Activated naive CD4-positive, alpha-beta T cell treated with anti-CD3 and anti-CD28 coated beads, Interleukin-2, amount 50 U/mL, for 16 hours (primary cell): ENCODE measurements at regions not wholly inside any gene's neighbourhood (a gene's known extent, or its start where the extent isn't known, plus 50 kb on each side); places are given as distances from the start of the nearest gene placed in this dataset.
"Not testable (repeated sequence)": the region's sequence is repeated elsewhere in the genome, so short reads cannot be mapped to it uniquely, and the experiment has no call there.

ENCODE experiments used
- DNase-seq: peaks from one replicate; pipeline ENCODE4 v3.0.0-alpha.2; 2020

- no peak for DNase-seq
Measured at GRCh38 chr6:134821928-134822864, 127.7 kb downstream of the ALDH8A1 start.

- no peak for DNase-seq
Measured at GRCh38 chr6:134821397-134821796, 128.5 kb downstream of the ALDH8A1 start.

GRCh38 chr6:134819863-134820800 is 129.8 kb downstream of the ALDH8A1 start:
- no peak for DNase-seq

DNA sequence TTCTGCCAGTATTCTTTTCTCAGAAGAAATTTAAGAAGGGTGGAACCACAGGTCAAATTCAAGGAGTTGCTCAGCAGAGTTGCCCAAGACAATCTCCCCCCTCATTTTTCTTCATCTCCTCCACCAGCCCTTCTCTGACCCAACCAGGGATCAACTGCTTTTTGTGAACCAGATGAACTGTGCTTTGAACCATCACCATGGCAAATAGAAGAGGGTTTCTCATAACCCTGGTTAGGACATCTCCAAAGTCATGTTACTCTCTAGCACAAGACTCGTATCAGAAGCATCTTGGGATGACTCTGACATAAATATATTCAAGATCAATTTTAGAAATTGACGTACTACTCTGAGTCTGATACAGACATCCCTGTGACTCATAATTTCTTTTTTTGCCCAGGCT is 130.7 kb downstream of the ALDH8A1 start:
- DNase-seq: no peak

- DNase-seq: no peak
Measured at GRCh38 chr6:134817448-134817847, 132.5 kb downstream of the ALDH8A1 start.

DNA sequence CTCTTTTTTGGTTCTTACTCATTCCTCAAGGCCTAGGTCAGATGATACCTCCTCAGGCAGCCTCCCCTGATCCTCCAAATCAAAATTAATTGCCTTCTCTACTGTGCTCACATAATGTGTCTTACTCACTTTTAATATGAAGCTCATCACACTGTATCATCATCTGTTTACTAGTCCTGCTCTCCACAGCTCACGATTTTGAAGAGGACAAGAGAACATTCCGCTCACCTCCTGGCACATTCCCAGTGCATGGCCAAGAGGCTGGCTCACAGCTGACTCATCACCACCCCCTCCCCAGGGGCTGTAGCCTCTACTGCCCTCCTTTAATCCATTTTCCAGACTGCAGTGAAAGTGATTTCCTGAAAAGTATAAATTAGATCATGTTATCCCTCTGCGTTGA is 133.1 kb downstream of the ALDH8A1 start:
- DNase-seq: no peak

DNA sequence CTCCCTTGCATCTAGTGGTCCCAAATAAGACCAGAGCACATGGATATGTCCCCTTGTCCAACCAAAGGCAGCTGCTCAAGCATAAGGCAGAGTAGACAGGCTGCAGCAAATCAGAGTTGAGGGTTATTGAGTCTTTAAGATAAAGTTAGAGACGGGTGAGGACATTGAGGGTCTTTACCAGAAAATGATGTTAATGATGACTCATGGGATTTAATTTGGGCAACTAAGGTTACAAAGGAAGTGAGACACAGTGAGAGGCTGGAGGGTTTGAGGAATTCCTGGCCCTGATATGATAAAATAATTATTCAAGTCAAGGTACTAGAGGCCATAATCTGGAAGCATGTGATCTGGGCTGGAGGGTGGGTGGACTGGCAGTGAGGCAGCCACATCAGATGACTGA is 133.6 kb downstream of the ALDH8A1 start:
- DNase-seq: no peak

DNA sequence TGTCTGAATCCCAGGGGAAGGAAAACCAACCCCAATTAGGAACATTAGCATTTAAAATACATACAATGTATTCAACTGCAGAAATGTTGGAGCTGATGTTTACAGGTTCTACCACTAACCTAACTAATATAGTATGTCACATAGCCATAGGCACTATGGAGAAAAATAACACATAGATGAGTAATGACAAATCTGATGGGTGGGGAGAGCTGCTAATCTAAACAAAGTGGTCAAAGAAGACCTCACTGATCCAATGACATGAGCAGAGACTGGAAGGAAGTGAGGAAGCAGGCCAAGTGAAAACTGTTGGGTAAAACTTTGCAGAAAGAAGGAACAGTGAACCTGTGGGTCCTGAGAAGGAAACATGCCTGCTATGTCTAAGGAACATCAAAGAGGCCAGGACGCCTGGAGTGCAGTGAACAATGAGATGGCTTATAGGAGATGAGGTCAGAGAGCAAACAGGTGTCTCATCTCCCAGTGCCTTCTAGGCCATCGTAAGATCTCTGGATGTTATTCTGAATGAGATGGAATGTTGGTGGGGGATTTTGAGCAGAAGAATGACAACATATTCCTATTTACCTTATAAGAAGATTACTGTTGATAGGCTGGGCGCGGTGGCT is 135.7 kb downstream of the ALDH8A1 start:
- no peak for DNase-seq

DNA sequence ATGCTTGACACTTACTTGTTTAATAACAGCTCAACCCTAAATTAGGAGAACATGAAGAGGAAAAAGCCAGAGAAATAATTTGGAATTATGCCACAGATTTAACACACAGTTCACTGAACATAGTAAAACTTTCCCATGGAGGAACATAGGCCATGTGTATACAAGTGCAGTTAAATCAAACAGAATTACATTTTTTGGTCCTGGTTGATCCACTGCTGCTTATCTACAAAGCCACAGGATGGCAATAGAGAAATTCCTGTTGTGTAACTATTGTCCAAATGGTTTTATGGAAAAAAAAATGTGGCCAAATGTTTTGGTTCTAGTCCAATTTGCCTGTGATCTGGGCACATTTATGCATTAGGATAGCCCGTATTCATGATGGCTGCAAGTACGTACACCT is 136.8 kb downstream of the ALDH8A1 start:
- DNase-seq: no peak

- DNase-seq: no peak
Measured at GRCh38 chr6:134810402-134810801, 139.5 kb downstream of the ALDH8A1 start.

GRCh38 chr6:134809130-134809529 is 140.8 kb downstream of the ALDH8A1 start:
- DNase-seq: no peak

GRCh38 chr6:134806180-134806798 is 143.6 kb downstream of the ALDH8A1 start:
- DNase-seq: no peak

- no peak for DNase-seq
Measured at GRCh38 chr6:134805168-134805567, 144.7 kb downstream of the ALDH8A1 start.

DNA sequence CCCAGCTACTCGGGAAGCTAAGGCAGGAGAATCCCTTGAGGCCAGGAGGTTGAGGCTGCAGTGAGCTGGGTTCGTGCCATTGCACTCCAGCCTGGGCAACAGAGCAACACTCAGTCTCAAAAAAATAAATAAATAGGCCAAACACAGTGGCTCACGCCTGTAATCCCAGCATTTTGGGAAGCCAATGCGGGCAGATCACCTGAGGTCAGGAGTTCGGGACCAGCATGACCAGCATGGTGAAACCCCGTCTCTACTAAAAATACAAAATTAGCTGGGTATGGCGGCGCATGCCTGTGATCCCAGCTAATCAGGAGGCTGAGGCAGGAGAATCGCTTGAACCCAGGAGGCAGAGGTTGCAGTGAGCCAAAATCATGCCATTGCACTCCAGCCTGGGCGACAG is 145.6 kb downstream of the ALDH8A1 start:
- DNase-seq: not testable (repeated sequence)

GRCh38 chr6:134802426-134803058 is 147.4 kb downstream of the ALDH8A1 start:
- no peak for DNase-seq

- no peak for DNase-seq
Measured at GRCh38 chr6:134797400-134798113, 152.3 kb downstream of the ALDH8A1 start.

GRCh38 chr6:134795691-134796090 is 154.2 kb downstream of the ALDH8A1 start:
- DNase-seq: no peak

DNA sequence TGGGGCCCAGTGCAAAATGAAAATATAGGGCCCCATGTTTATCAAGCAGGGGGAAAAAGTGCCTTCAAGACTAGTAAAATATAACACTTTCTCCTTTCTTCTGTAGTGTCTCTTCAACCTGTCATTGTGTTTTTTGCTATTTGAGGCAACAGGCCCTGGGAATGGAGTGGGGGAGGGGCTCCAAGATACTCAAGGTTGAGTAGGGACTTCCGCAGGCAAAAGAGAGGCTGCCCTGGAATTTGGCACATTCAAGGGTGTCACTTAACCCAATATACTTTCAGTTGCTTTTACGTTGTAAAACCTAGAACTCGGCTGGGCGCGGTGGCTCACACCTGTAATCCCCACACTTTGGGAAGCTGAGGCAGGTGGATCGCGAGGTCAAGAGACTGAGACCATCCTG is 154.9 kb downstream of the ALDH8A1 start:
- no peak for DNase-seq

GRCh38 chr6:134791243-134791843 is 158.6 kb downstream of the ALDH8A1 start:
- DNase-seq: not testable (repeated sequence)

DNA sequence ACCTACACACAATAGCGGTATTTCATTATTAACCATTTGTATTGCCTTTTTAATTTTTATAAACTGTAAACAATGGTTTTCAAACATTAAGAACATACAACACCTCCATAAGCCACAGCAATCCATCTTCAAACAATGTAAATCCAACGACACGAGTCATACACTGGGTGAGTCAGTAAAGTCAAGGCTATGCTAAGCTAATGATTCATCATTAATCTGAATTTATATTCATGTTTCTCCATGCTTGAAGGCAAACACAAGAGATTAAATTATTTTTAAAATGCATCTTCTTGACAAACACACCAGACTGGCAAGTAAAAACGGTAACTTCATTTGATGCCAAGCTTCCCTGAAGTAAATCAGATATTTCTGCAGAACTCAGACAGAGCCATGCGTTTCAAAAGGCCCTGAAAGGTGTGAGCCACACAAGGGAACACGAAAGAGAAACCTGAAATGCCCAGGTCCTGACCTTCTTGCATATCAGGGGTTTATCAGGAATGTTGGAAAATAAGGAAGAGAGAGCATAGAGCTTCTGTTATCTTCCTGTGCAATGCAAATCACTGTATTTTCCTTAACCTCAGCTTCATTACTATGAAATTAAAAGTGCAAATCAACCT is 162.5 kb downstream of the ALDH8A1 start:
- no peak for DNase-seq

GRCh38 chr6:134784336-134784735 is 165.6 kb downstream of the ALDH8A1 start:
- DNase-seq: no peak
